HCT116 (cell line): ENCODE measurements at regions not wholly inside any gene's neighbourhood (a gene's known extent, or its start where the extent isn't known, plus 50 kb on each side); places are given as distances from the start of the nearest gene placed in this dataset.

Source experiments
- ATAC-seq: fragments of 200-7000 bp; cut with Tn5 transposase; 2 replicates; pipeline ENCODE4 v1.9.1; 2020; ENCODE audit warnings: mild to moderate bottlenecking, moderate library complexity
- BruUV-seq: library from RNA; stranded (reverse); fragments of 400-500 nt; replicated peaks from 2 replicates; lab custom pipeline; 2021; lab: Mats Ljungman, UMichigan
- CTCF ChIA-PET: fragments of 300-600 bp; sonication (Branson Sonifier 250); formaldehyde crosslinking; loops from one replicate; lab custom pipeline; 2021; ENCODE audit warnings: antibody characterized with exemption; lab: Charles Lee
- POLR2A ChIA-PET: fragments of 300-600, 350-600 bp; sonication (Branson Sonifier 250); formaldehyde crosslinking; loops from one replicate; lab custom pipeline; 2021; ENCODE audit warnings: antibody characterized with exemption; lab: Charles Lee
- RAD21 ChIA-PET, 2 experiments: fragments of 300-600 bp; sonication (Branson Sonifier 250); formaldehyde crosslinking; loops; one replicate each; lab custom pipeline; 2023; ENCODE audit warnings: low total read pairs in 2 of 2; ENCODE audit not compliant: uncharacterized antibody in 2 of 2, unreplicated experiment in 2 of 2, low non-redundant PET in 1 of 2; lab: Charles Lee
- DNase-seq: peaks from one replicate; pipeline ENCODE4 v3.0.0-alpha.2; 2010; ENCODE audit warnings: low read depth, low spot score
- H2AFZ ChIP-seq: fragments of 200-600 bp; shearing (Covaris generic), sonication (generic); 2 replicates; pipeline ENCODE4 v1.6.1; 2017; ENCODE audit warnings: low read depth, mixed run types, mixed read lengths, antibody characterized with exemption, low read length; ENCODE audit not compliant: poor library complexity, severe bottlenecking
- H3K27ac ChIP-seq: 2 replicates; pipeline ENCODE4 v1.5.1; 2012; ENCODE audit warnings: low read depth, low read length
- H3K27me3 ChIP-seq: fragments of 200-600 bp; sonication (generic); 2 replicates; pipeline ENCODE4 v1.6.1; 2016; ENCODE audit warnings: mixed run types, low read length, mixed read lengths; ENCODE audit not compliant: insufficient read depth
- H3K36me3 ChIP-seq, 2 experiments: fragments of 200-500 bp in 1 of 2; fragments of 200-600 bp in 1 of 2; sonication (Bioruptor generic) in 1 of 2; sonication (generic) in 1 of 2; 2 replicates each; pipeline versions ENCODE4 v1.5.1 to v1.6.1; 2014 to 2016; ENCODE audit warnings: low read length in 2 of 2, inconsistent platforms in 1 of 2, mixed read lengths in 1 of 2, mixed run types in 1 of 2; ENCODE audit not compliant: insufficient read depth in 2 of 2, control insufficient read depth in 1 of 2
- H3K4me1 ChIP-seq, 2 experiments: fragments of 200-600 bp in 1 of 2; sonication (generic) in 1 of 2; 2 replicates each; pipeline versions ENCODE4 v1.5.1 to v1.6.1; 2012 to 2017; ENCODE audit warnings: low read length in 2 of 2, inconsistent platforms in 1 of 2, mild to moderate bottlenecking in 1 of 2, mixed read lengths in 1 of 2, mixed run types in 1 of 2, moderate library complexity in 1 of 2; ENCODE audit not compliant: insufficient read depth in 2 of 2, control insufficient read depth in 1 of 2
- H3K4me2 ChIP-seq: fragments of 200-600 bp; sonication (generic); 2 replicates; pipeline ENCODE4 v1.6.1; 2017; ENCODE audit warnings: mixed run types, low read length, mixed read lengths
- H3K4me3 ChIP-seq, 2 experiments: fragments of 200-600 bp in 1 of 2; sonication (generic) in 1 of 2; replicated peaks in 1 of 2; 2 replicates each; pipeline ENCODE4 v1.5.1; 2011 to 2016; ENCODE audit warnings: low read length in 2 of 2, control low read depth in 1 of 2, low read depth in 1 of 2, mild to moderate bottlenecking in 1 of 2, mixed read lengths in 1 of 2, mixed run types in 1 of 2
- H3K79me2 ChIP-seq: fragments of 200-600 bp; sonication (generic); 2 replicates; pipeline ENCODE4 v1.6.1; 2017; ENCODE audit warnings: mild to moderate bottlenecking, mixed run types, low read length, moderate library complexity, mixed read lengths; ENCODE audit not compliant: insufficient read depth
- H3K9ac ChIP-seq: fragments of 200-600 bp; sonication (generic); 2 replicates; pipeline ENCODE4 v1.6.1; 2016; ENCODE audit warnings: low read length, mixed read lengths
- H3K9me2 ChIP-seq: fragments of 200-600 bp; sonication (generic), shearing (Covaris generic); 2 replicates; pipeline ENCODE4 v1.6.1; 2017; ENCODE audit warnings: mixed run types, mild to moderate bottlenecking, moderate library complexity; ENCODE audit not compliant: insufficient read depth
- H3K9me3 ChIP-seq, 2 experiments: fragments of 200-500 bp in 1 of 2; fragments of 200-600 bp in 1 of 2; sonication (Bioruptor generic) in 1 of 2; sonication (generic) in 1 of 2; 2 replicates each; pipeline ENCODE4 v1.6.1; 2014 to 2017; ENCODE audit warnings: low read length in 2 of 2, mixed read lengths in 2 of 2, inconsistent platforms in 1 of 2, low read depth in 1 of 2, mild to moderate bottlenecking in 1 of 2, mixed run types in 1 of 2, moderate library complexity in 1 of 2; ENCODE audit not compliant: control insufficient read depth in 1 of 2, insufficient read depth in 1 of 2
- H4K20me1 ChIP-seq: fragments of 200-600 bp; sonication (generic), shearing (Covaris generic); 2 replicates; pipeline ENCODE4 v1.6.1; 2017; ENCODE audit warnings: mixed run types, mild to moderate bottlenecking, moderate library complexity; ENCODE audit not compliant: insufficient read depth
- ATF3 ChIP-seq: IDR thresholded peaks from 2 replicates; pipeline ENCODE4 v1.6.1; 2012
- EGR1 ChIP-seq: IDR thresholded peaks from 2 replicates; pipeline ENCODE4 v1.6.1; 2012; ENCODE audit warnings: low read depth
- ELF1 ChIP-seq: IDR thresholded peaks from 2 replicates; pipeline ENCODE4 v1.6.1; 2012; ENCODE audit warnings: low read depth, borderline replicate concordance
- EZH2 ChIP-seq: fragments of 200-600 bp; sonication (generic); IDR thresholded peaks from 2 replicates; pipeline ENCODE4 v1.6.1; 2017; ENCODE audit warnings: antibody characterized with exemption, mixed run types
- FOSL1 ChIP-seq: IDR thresholded peaks from 2 replicates; pipeline ENCODE4 v1.6.1; 2012; ENCODE audit warnings: low read depth
- MAX ChIP-seq: IDR thresholded peaks from 2 replicates; pipeline ENCODE4 v1.6.1; 2012
- POLR2AphosphoS5 ChIP-seq: IDR thresholded peaks from 2 replicates; pipeline ENCODE4 v1.6.1; 2011; ENCODE audit warnings: mild to moderate bottlenecking, low read depth, low read length, moderate library complexity
- RAD21 ChIP-seq: IDR thresholded peaks from 2 replicates; pipeline ENCODE4 v1.6.1; 2012; ENCODE audit warnings: low read depth, mild to moderate bottlenecking
- SIN3A ChIP-seq: IDR thresholded peaks from 2 replicates; pipeline ENCODE4 v1.6.1; 2012; ENCODE audit warnings: low read depth
- SRF ChIP-seq: IDR thresholded peaks from 2 replicates; pipeline ENCODE4 v1.6.1; 2012; ENCODE audit warnings: low read depth
- TCF7L2 ChIP-seq: IDR thresholded peaks from 2 replicates; pipeline ENCODE4 v1.7.0; 2011; ENCODE audit warnings: borderline replicate concordance, inconsistent platforms; ENCODE audit not compliant: insufficient read depth, insufficient read length; ENCODE audit errors: extremely low read depth
- YY1 ChIP-seq: IDR thresholded peaks from 2 replicates; pipeline ENCODE4 v1.6.1; 2011; ENCODE audit warnings: low read length, low read depth, moderate library complexity, mild to moderate bottlenecking; ENCODE audit not compliant: insufficient replicate concordance; ENCODE audit errors: extremely low read depth
- ZFX ChIP-seq: fragments of 450-650 bp; IDR thresholded peaks from 2 replicates; pipeline ENCODE4 v1.6.1; 2017
- intact Hi-C: fragments of 100-400 bp; cut with micrococcal nuclease; formaldehyde crosslinking; loops from 2 replicates; pipeline ENCODE4 v1.10.0; 2022
- TF ChIP-seq, protein P1 (sequence below), 3 experiments: fragments of 200-600 bp in 1 of 3; sonication (generic) in 1 of 3; IDR thresholded peaks in 2 of 3; conservative IDR thresholded peaks in 1 of 3; 2 replicates each; pipeline ENCODE4 v1.5.1; 2012 to 2017; ENCODE audit warnings: low read depth in 2 of 3, low read length in 2 of 3, antibody characterized with exemption in 1 of 3, borderline replicate concordance in 1 of 3, control low read depth in 1 of 3, mild to moderate bottlenecking in 1 of 3, mixed read lengths in 1 of 3, mixed run types in 1 of 3, moderate library complexity in 1 of 3; ENCODE audit not compliant: insufficient read depth in 1 of 3

DNA sequence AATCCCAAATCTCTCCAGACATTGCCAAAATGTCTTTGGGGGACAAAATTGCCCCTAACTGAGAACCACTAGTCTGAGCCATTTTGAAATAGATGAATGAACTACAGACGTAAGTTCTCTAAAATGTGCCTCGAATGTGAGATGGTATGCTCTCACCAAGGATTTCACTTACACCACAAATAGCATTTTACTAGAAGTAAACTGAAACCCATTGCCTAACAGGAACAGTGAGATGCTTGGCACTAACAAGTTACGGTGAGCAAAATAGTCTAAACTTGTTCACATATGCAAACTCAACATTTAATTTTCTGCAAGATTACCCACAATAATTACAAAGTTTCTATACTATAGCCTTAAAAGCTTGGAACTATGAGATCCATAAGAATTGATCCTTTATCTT lies 343.6 kb upstream of the ESRRG start:
- Histone ChIP-seq H3K9me3 (no peaks in the 10 kb centered on the region), H3K9ac (no peak overlapping the region), H3K4me2 (no peak overlapping the region), H3K4me1 (no peaks in the 10 kb centered on the region), H3K79me2 (no peaks in the 10 kb centered on the region), H3K27ac (no peak overlapping the region), H3K27me3 (no peaks in the 10 kb centered on the region), H2AFZ (no peak overlapping the region), H3K36me3 (no peaks in the 10 kb centered on the region), H3K4me3 (no peak overlapping the region), H3K9me2 (no peaks in the 10 kb centered on the region), H4K20me1 (no peaks in the 10 kb centered on the region)
- RAD21 ChIA-PET = no interaction called here
- POLR2A ChIA-PET = no interaction called here
- no peak for TF ChIP-seq MAX
- CTCF ChIA-PET = no interaction called here
- BruUV-seq = no TSS peak
- intact Hi-C loops = no loop called here
- no peak for ATAC-seq
- DNase-seq = no peak

DNA sequence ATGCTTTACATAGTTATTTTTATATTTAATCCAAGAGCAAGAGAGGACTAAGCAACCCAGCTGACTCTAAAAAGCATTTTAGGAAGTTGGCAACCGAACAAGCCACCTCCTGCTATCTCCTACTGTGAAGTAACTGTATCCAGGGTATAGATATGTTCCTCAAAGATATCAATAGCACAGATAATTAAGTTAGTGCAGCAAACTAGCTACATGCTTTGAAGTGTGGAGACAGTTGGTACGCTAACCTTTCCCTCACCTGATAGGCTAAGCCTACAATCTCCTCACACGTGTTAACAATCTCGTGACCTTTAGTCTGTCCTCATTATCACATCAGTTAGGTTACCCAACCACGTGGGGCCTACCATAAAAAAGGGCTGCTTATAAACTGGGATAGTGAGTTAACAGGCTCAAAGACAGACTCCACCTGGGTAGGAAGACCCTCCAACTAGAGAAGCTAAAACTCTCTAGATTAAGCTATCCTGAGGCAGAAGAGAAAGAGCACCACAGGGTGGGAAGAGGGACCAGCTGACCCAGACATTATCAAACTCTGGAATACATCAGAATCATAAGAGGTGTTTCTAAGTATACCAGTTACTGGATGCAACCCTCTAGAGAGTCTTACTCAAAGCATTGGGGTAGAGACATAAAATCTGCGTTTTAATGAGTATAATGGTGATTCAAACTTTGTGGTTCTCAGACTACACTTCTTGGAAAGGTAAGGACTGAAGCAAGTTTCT lies 340.1 kb upstream of the ESRRG start:
- no peaks in the 10 kb centered on the region for H3K36me3 ChIP-seq
- no peak for ATAC-seq
- intact Hi-C loops = no loop called here
- H3K9me2 ChIP-seq = no peaks in the 10 kb centered on the region
- no peaks in the 10 kb centered on the region for H3K4me1 ChIP-seq
- H3K27me3 ChIP-seq = no peaks in the 10 kb centered on the region
- H3K9ac ChIP-seq = no peak overlapping the region
- H3K9me3 ChIP-seq = no peaks in the 10 kb centered on the region
- no TSS peak for BruUV-seq
- H3K27ac ChIP-seq = no peak overlapping the region
- no peaks in the 10 kb centered on the region for H4K20me1 ChIP-seq
- no peak for DNase-seq
- no peaks in the 10 kb centered on the region for H3K79me2 ChIP-seq
- H3K4me3 ChIP-seq = no peak overlapping the region
- H3K4me2 ChIP-seq = no peak overlapping the region
- ChIA-PET CTCF (no interaction called here), RAD21 (no interaction called here), POLR2A (no interaction called here)
- H2AFZ ChIP-seq = no peak overlapping the region
- no peak for TF ChIP-seq SIN3A
- TF ChIP-seq SRF = no peak
- TF ChIP-seq, protein P1, sequence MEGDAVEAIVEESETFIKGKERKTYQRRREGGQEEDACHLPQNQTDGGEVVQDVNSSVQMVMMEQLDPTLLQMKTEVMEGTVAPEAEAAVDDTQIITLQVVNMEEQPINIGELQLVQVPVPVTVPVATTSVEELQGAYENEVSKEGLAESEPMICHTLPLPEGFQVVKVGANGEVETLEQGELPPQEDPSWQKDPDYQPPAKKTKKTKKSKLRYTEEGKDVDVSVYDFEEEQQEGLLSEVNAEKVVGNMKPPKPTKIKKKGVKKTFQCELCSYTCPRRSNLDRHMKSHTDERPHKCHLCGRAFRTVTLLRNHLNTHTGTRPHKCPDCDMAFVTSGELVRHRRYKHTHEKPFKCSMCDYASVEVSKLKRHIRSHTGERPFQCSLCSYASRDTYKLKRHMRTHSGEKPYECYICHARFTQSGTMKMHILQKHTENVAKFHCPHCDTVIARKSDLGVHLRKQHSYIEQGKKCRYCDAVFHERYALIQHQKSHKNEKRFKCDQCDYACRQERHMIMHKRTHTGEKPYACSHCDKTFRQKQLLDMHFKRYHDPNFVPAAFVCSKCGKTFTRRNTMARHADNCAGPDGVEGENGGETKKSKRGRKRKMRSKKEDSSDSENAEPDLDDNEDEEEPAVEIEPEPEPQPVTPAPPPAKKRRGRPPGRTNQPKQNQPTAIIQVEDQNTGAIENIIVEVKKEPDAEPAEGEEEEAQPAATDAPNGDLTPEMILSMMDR (IDR thresholded peaks at IDR 0.05 in 2 of 3, conservative IDR thresholded peaks at IDR 0.05 in 1 of 3; ENCODE audit: borderline replicate concordance in 1 of 3, insufficient read depth in 1 of 3, low read depth in 2 of 3, low read length in 2 of 3) = no peak
- no peak for TF ChIP-seq YY1
- TF ChIP-seq ELF1 = no peak
- TF ChIP-seq FOSL1 = no peak
- no peak for TF ChIP-seq EZH2
- no peak for TF ChIP-seq EGR1
- TF ChIP-seq TCF7L2 = no peak
- no peak for TF ChIP-seq RAD21
- no peak for TF ChIP-seq ZFX
- TF ChIP-seq MAX = no peak
- no peak for TF ChIP-seq POLR2AphosphoS5
- TF ChIP-seq ATF3 = no peak
